Esophagus muscularis mucosa (tissue), 4 donors: ENCODE measurements at regions not wholly inside any gene's neighbourhood (a gene's known extent, or its start where the extent isn't known, plus 50 kb on each side); places are given as distances from the start of the nearest gene placed in this dataset.

Source experiments
- CTCF ChIP-seq, 3 experiments: fragments of 200-600 bp in 2 of 3; fragments of 450-650 bp in 1 of 3; sonication (generic) in 2 of 3; IDR thresholded peaks; one replicate each; pipeline ENCODE4 v1.5.1; 2017 to 2019; ENCODE audit warnings: antibody characterized with exemption in 3 of 3, mild to moderate bottlenecking in 2 of 3, moderate library complexity in 1 of 3
- EP300 ChIP-seq: sonication (generic); formaldehyde crosslinking; IDR thresholded peaks from one replicate; pipeline ENCODE4 v1.6.1; 2017; ENCODE audit warnings: antibody characterized with exemption
- POLR2A ChIP-seq: fragments of 450-650 bp; IDR thresholded peaks from one replicate; pipeline ENCODE4 v1.6.1; 2017; ENCODE audit warnings: antibody characterized with exemption, moderate library complexity, mild to moderate bottlenecking, low read depth
- POLR2AphosphoS5 ChIP-seq, 2 donors: sonication (generic); formaldehyde crosslinking; IDR thresholded peaks; one replicate each; pipeline ENCODE4 v1.6.1; 2017; ENCODE audit warnings: antibody characterized with exemption in 2 of 2

GRCh38 chr12:24270464-24270863, 321.0 kb upstream of the SOX5 start:
- TF ChIP-seq CTCF (IDR thresholded peaks at IDR 0.05) (no peak), EP300 (no peak), POLR2A (no peak), POLR2AphosphoS5 (IDR thresholded peaks at IDR 0.05) (no peak)
